Fibroblast of the aortic adventitia (primary cell): ENCODE measurements at regions not wholly inside any gene's neighbourhood (a gene's known extent, or its start where the extent isn't known, plus 50 kb on each side); places are given as distances from the start of the nearest gene placed in this dataset.

ENCODE experiments used
- DNase-seq: peaks from one replicate; pipeline ENCODE4 v3.0.0-alpha.2; 2010; ENCODE audit warnings: low read depth
- H3K4me3 ChIP-seq: 2 replicates; pipeline ENCODE4 v1.5.1; 2011; ENCODE audit warnings: low read depth, mild to moderate bottlenecking, control low read depth, low read length, moderate library complexity
- CTCF ChIP-seq: IDR thresholded peaks from 2 replicates; pipeline ENCODE4 v1.5.1; 2011; ENCODE audit warnings: mild to moderate bottlenecking, low read length, control low read depth, inconsistent platforms; ENCODE audit not compliant: insufficient read depth

GRCh38 chr5:124156415-124156996 is 589.9 kb downstream of the ZNF608 start:
- no peak for TF ChIP-seq CTCF
- H3K4me3 ChIP-seq, result no peak overlapping the region
- DNase-seq, result peak; percentile 61

GRCh38 chr5:124154714-124155113 is 591.7 kb downstream of the ZNF608 start:
- no peak for DNase-seq
- H3K4me3 ChIP-seq, result no peak overlapping the region
- no peak for TF ChIP-seq CTCF

- no peak overlapping the region for H3K4me3 ChIP-seq
- TF ChIP-seq CTCF, result no peak
- DNase-seq, result no peak
These were observed 592.9 kb downstream of the ZNF608 start for GRCh38 chr5:124153588-124153987.

- no peak for TF ChIP-seq CTCF
- no peak for DNase-seq
- no peak overlapping the region for H3K4me3 ChIP-seq
These were observed 597.9 kb downstream of the ZNF608 start for GRCh38 chr5:124148574-124148973.

- DNase-seq, result no peak
- no peak for TF ChIP-seq CTCF
- no peak overlapping the region for H3K4me3 ChIP-seq
These were observed 606.4 kb downstream of the ZNF608 start for GRCh38 chr5:124140060-124140459.

GRCh38 chr5:124139477-124139876 is 607.0 kb downstream of the ZNF608 start:
- no peak for DNase-seq
- H3K4me3 ChIP-seq, result no peak overlapping the region
- no peak for TF ChIP-seq CTCF

- no peak for DNase-seq
- TF ChIP-seq CTCF, result no peak
- no peak overlapping the region for H3K4me3 ChIP-seq
These were observed 609.8 kb downstream of the ZNF608 start for GRCh38 chr5:124136609-124137008.
